ENCODE measurements at regions not wholly inside any gene's neighbourhood (a gene's known extent, or its start where the extent isn't known, plus 50 kb on each side); places are given as distances from the start of the nearest gene placed in this dataset.

DNA sequence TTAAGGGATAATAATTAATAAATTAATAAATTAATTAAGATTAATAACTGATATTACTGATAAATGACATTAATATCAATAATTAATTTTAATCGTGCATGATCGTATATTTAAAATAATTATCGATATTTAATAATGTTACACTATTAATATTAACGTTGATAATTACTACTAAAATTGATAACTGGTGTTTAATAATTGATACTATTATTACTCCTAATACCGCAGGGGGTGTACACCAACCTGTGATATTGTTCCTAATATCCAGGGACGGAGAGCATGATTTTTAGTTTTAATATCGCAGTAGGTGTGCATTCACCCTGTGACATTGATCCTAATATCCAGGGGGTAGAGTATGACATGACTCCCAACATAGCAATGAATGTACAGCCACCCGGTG, 1930.8 kb downstream of the SUCLG1 start:
- H3K27ac ChIP-seq (ENCODE audit: low read depth in 1 of 2, low read length in 2 of 2), result no peak overlapping the region
- H3K36me3 ChIP-seq (ENCODE audit: insufficient read depth, low read length), result no peaks in the 10 kb centered on the region
- intact Hi-C loops (cut with DNase I, micrococcal nuclease), result no loop called here
- TF ChIP-seq, protein P1, sequence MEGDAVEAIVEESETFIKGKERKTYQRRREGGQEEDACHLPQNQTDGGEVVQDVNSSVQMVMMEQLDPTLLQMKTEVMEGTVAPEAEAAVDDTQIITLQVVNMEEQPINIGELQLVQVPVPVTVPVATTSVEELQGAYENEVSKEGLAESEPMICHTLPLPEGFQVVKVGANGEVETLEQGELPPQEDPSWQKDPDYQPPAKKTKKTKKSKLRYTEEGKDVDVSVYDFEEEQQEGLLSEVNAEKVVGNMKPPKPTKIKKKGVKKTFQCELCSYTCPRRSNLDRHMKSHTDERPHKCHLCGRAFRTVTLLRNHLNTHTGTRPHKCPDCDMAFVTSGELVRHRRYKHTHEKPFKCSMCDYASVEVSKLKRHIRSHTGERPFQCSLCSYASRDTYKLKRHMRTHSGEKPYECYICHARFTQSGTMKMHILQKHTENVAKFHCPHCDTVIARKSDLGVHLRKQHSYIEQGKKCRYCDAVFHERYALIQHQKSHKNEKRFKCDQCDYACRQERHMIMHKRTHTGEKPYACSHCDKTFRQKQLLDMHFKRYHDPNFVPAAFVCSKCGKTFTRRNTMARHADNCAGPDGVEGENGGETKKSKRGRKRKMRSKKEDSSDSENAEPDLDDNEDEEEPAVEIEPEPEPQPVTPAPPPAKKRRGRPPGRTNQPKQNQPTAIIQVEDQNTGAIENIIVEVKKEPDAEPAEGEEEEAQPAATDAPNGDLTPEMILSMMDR (IDR thresholded peaks at IDR 0.05), result no peak
- Mint-ChIP-seq H3K27me3 (no peaks in the 10 kb centered on the region), H3K36me3 (ENCODE audit: low read depth) (no peaks in the 10 kb centered on the region), H3K27ac (no peak overlapping the region), H3K4me1 (ENCODE audit: low read depth) (no peaks in the 10 kb centered on the region), H3K9me3 (peaks cover 18% of the 10 kb centered on the region), H3K4me3 (no peak overlapping the region)
- peaks cover 0 to 5% of the 10 kb centered on the region in 2 experiments for H3K9me3 ChIP-seq (ENCODE audit: control insufficient read depth in 1 of 2, insufficient read depth in 1 of 2, low read length in 2 of 2)
- DNase-seq (no peak), ATAC-seq (ENCODE audit: poor library complexity) (no peak)
- ChIA-PET POLR2A (no interaction called here), CTCF (no interaction called here)
- H3K4me1 ChIP-seq (ENCODE audit: insufficient read depth, low read length), result no peaks in the 10 kb centered on the region
- no peak overlapping the region for H3K4me3 ChIP-seq (ENCODE audit: low read length)
- H3K27me3 ChIP-seq (ENCODE audit: control insufficient read depth in 1 of 2, insufficient read depth in 2 of 2, low read length in 2 of 2), result no peaks in the 10 kb centered on the region

GRCh38 chr2:82527124-82527523, 1932.0 kb downstream of the SUCLG1 start:
- no peaks in the 10 kb centered on the region for H3K27me3 Mint-ChIP-seq
- Histone ChIP-seq H3K4me1 (ENCODE audit: insufficient read depth, low read length) (no peaks in the 10 kb centered on the region), H3K9me3 (ENCODE audit: control insufficient read depth in 1 of 2, insufficient read depth in 1 of 2, low read length in 2 of 2) (peaks cover 0 to 10% of the 10 kb centered on the region in 2 experiments), H3K4me3 (ENCODE audit: low read length) (no peak overlapping the region), H3K36me3 (ENCODE audit: insufficient read depth, low read length) (no peaks in the 10 kb centered on the region), H3K27ac (ENCODE audit: low read depth in 1 of 2, low read length in 2 of 2) (no peak overlapping the region), H3K27me3 (ENCODE audit: control insufficient read depth in 1 of 2, insufficient read depth in 2 of 2, low read length in 2 of 2) (no peaks in the 10 kb centered on the region)
- H3K27ac Mint-ChIP-seq, result no peak overlapping the region
- DNase-seq (no peak), ATAC-seq (ENCODE audit: poor library complexity) (no peak)
- intact Hi-C loops (cut with DNase I, micrococcal nuclease), result no loop called here
- no peaks in the 10 kb centered on the region for H3K36me3 Mint-ChIP-seq (ENCODE audit: low read depth)
- H3K4me3 Mint-ChIP-seq, result no peak overlapping the region
- TF ChIP-seq, protein P1 (IDR thresholded peaks at IDR 0.05), result no peak
- H3K9me3 Mint-ChIP-seq, result peaks cover 18% of the 10 kb centered on the region
- CTCF ChIA-PET, result no interaction called here
- no peaks in the 10 kb centered on the region for H3K4me1 Mint-ChIP-seq (ENCODE audit: low read depth)
- POLR2A ChIA-PET, result no interaction called here

GRCh38 chr2:82526277-82526676, 1932.8 kb downstream of the SUCLG1 start:
- Histone ChIP-seq H3K27ac (ENCODE audit: low read depth in 1 of 2, low read length in 2 of 2) (no peak overlapping the region), H3K36me3 (ENCODE audit: insufficient read depth, low read length) (no peaks in the 10 kb centered on the region), H3K4me1 (ENCODE audit: insufficient read depth, low read length) (no peaks in the 10 kb centered on the region), H3K27me3 (ENCODE audit: control insufficient read depth in 1 of 2, insufficient read depth in 2 of 2, low read length in 2 of 2) (no peaks in the 10 kb centered on the region), H3K9me3 (ENCODE audit: control insufficient read depth in 1 of 2, insufficient read depth in 1 of 2, low read length in 2 of 2) (peaks cover 0 to 10% of the 10 kb centered on the region in 2 experiments), H3K4me3 (ENCODE audit: low read length) (no peak overlapping the region)
- ChIA-PET POLR2A (no interaction called here), CTCF (no interaction called here)
- Mint-ChIP-seq H3K9me3 (peaks cover 15% of the 10 kb centered on the region), H3K27me3 (no peaks in the 10 kb centered on the region), H3K36me3 (ENCODE audit: low read depth) (no peaks in the 10 kb centered on the region), H3K4me3 (no peak overlapping the region), H3K27ac (no peak overlapping the region), H3K4me1 (ENCODE audit: low read depth) (no peaks in the 10 kb centered on the region)
- intact Hi-C loops (cut with DNase I, micrococcal nuclease), result no loop called here
- DNase-seq (no peak), ATAC-seq (ENCODE audit: poor library complexity) (no peak)
- TF ChIP-seq, protein P1 (IDR thresholded peaks at IDR 0.05), result no peak
